Left ventricle myocardium inferior (tissue), 1 donor: ENCODE measurements at regions not wholly inside any gene's neighbourhood (a gene's known extent, or its start where the extent isn't known, plus 50 kb on each side); places are given as distances from the start of the nearest gene placed in this dataset.

Experiments used
- DNase-seq: peaks from one replicate; pipeline ENCODE4 v3.0.0-alpha.2; 2020
- H3K27ac ChIP-seq: fragments of 200-600 bp; replicated peaks from 2 replicates; pipeline ENCODE4 v1.8.0; 2021
- H3K27me3 ChIP-seq: fragments of 200-600 bp; 2 replicates; pipeline ENCODE4 v1.8.0; 2021; ENCODE audit warnings: low read depth
- H3K36me3 ChIP-seq: fragments of 200-600 bp; 2 replicates; pipeline ENCODE4 v1.8.0; 2021
- H3K4me1 ChIP-seq: fragments of 200-600 bp; 2 replicates; pipeline ENCODE4 v1.8.0; 2021
- H3K4me3 ChIP-seq: fragments of 200-600 bp; 2 replicates; pipeline ENCODE4 v1.8.0; 2021; ENCODE audit warnings: mild to moderate bottlenecking, moderate library complexity
- H3K9me3 ChIP-seq: fragments of 200-600 bp; replicated peaks from 2 replicates; pipeline ENCODE4 v1.8.0; 2021
- intact Hi-C: fragments of 100-400 bp; cut with micrococcal nuclease; formaldehyde crosslinking; loops from one replicate; pipeline ENCODE4 v1.11.0; 2022
- TF ChIP-seq, protein P1 (sequence below): fragments of 200-600 bp; IDR thresholded peaks from 2 replicates; pipeline ENCODE4 v1.8.0; 2021; ENCODE audit warnings: antibody characterized with exemption, mild to moderate bottlenecking, borderline replicate concordance
- donor health status: DM: no; HTN: yes; CAD: no; lungs with severe emphysema.

DNA sequence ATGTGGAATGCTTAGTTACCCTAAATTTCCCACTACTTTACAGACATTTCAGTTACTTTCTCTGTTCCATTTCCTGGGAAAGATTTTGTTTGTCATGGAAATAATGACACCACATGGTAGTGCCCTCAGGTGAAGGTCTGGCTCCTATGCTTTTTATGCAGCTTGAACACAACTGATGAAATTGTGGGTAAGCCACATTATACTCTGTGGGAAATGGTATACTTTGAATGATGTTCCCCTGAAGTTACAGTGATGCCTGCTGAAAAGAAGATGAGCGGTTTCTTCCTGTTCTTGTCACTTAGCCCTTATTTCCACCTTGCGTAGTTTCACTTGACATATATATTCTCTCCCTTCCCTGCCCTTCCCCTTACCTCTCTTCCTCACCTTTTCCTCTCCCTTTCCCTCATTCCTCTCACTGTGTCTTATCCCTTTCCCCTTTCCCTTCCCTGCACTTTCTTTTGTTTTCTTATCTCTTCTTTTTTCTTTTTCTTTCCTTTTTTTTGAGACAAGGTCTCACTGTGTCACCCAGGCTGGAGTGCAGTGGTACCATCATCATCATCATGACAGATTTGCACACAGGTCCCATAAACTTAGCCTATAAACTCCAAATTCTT is 280.8 kb upstream of the IL12B start:
- H3K27ac ChIP-seq, result no peak overlapping the region
- no peaks in the 10 kb centered on the region for H3K36me3 ChIP-seq
- TF ChIP-seq, protein P1, sequence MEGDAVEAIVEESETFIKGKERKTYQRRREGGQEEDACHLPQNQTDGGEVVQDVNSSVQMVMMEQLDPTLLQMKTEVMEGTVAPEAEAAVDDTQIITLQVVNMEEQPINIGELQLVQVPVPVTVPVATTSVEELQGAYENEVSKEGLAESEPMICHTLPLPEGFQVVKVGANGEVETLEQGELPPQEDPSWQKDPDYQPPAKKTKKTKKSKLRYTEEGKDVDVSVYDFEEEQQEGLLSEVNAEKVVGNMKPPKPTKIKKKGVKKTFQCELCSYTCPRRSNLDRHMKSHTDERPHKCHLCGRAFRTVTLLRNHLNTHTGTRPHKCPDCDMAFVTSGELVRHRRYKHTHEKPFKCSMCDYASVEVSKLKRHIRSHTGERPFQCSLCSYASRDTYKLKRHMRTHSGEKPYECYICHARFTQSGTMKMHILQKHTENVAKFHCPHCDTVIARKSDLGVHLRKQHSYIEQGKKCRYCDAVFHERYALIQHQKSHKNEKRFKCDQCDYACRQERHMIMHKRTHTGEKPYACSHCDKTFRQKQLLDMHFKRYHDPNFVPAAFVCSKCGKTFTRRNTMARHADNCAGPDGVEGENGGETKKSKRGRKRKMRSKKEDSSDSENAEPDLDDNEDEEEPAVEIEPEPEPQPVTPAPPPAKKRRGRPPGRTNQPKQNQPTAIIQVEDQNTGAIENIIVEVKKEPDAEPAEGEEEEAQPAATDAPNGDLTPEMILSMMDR, result no peak
- DNase-seq, result no peak
- H3K9me3 ChIP-seq, result peaks cover 6% of the 10 kb centered on the region
- no peak overlapping the region for H3K4me3 ChIP-seq
- intact Hi-C loops, result no loop called here
- peaks cover 7% of the 10 kb centered on the region for H3K4me1 ChIP-seq
- no peaks in the 10 kb centered on the region for H3K27me3 ChIP-seq

DNA sequence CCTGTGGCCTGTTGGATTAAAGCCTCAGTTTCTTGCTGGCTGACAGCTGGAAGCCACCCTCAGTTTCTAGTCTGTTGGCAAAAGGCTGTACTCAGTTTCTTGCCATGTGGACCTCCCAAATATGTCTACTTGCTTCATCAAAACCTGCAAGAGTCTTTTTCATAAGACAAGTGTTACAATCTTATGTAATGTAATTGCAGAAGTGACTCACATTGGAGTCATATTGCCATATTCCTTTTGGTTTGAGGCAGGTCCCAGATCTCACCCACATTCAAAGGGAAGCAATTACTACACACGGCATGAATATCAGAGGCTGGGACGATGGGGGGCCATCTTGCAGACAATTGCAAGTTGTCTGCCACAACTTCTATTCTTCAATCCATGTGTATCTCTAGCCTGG is 286.7 kb upstream of the IL12B start:
- H3K4me1 ChIP-seq, result peaks cover 7% of the 10 kb centered on the region
- H3K27ac ChIP-seq, result no peak overlapping the region
- no peaks in the 10 kb centered on the region for H3K36me3 ChIP-seq
- H3K9me3 ChIP-seq, result peaks cover 7% of the 10 kb centered on the region
- no peak overlapping the region for H3K4me3 ChIP-seq
- intact Hi-C loops, result no loop called here
- TF ChIP-seq, protein P1, result no peak
- DNase-seq, result no peak
- H3K27me3 ChIP-seq, result no peaks in the 10 kb centered on the region

DNA sequence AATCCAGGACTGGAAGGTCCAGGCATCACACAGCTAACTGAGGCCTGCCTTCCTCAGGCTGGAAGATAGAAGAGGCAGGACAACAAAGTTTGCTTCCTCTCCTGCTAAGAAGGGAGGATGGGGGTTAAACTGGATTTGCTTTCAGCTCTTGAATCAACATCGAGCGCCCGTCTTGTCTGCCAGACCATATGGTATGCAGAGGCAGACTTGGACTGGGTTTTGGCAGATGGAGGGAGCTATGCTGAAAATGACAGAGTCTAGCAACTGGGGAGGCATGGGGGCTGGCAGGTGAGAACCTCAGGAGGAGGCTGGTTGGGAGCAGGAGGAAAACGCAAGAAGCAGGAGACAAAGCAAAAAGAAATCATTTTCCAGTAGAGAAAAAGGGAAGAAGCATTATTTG is 289.5 kb upstream of the IL12B start:
- Histone ChIP-seq H3K27me3 (no peaks in the 10 kb centered on the region), H3K4me3 (no peak overlapping the region), H3K36me3 (no peaks in the 10 kb centered on the region), H3K27ac (no peak overlapping the region), H3K4me1 (peaks cover 7% of the 10 kb centered on the region), H3K9me3 (peaks cover 25% of the 10 kb centered on the region)
- intact Hi-C loops, result no loop called here
- no peak for DNase-seq
- TF ChIP-seq, protein P1, result no peak

DNA sequence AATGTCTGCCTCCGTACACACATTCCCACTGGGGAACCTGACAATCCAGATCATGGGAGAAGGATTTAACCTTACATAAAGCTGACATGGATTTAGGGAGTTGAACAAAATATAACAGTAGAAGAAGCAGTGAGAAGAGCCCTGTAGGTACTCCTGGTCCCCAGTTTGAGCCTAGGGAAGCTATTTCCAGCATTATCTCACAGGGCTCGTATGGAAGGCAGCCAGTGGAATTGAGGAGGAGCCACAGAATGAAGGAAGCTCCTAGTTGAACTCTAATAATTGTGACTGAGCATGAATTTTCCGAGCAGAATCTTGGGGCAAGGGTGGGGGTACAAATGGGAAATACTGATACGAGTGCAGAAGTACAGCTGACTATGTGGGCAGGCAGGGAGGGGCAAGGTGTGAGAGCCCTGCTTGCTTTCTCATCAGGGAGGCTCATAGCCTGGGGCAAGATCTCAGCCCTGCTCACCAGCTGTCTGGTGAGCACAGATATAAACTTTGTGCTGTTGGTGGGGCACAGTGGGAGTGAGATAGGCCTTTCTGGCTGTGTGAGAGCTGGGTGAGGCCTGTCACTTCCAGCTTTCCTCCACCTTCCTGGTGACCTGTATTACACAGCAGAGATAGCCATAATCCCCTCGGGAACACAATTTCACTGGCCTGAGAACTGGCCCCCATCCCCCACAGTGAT is 290.7 kb upstream of the IL12B start:
- Histone ChIP-seq H3K9me3 (peaks cover 31% of the 10 kb centered on the region), H3K4me3 (no peak overlapping the region), H3K36me3 (no peaks in the 10 kb centered on the region), H3K27me3 (no peaks in the 10 kb centered on the region), H3K27ac (peak overlapping the region; percentile 33), H3K4me1 (peaks cover 7% of the 10 kb centered on the region)
- TF ChIP-seq, protein P1, result no peak
- intact Hi-C loops, result no loop called here
- DNase-seq, result no peak

DNA sequence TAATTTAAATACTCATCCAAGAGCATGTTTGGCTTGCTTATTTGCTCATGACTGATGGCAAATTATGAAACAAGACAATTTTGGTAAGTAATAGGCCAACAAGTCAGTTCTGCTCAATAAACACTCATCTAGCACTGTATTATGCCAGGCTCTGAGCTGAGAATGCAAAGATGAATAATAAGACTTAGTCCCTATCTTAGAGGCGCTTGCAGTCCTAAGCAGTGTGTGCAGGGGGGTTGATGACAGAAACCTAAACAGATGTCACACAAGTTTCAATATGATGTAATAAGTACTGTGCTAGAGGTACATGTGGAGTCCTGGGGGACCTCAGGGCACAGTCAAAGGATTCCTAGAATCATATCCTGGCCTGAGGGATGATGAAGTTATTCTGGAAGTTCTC is 287.6 kb upstream of the ADRA1B start:
- TF ChIP-seq, protein P1, result no peak
- H3K4me1 ChIP-seq, result no peaks in the 10 kb centered on the region
- H3K27ac ChIP-seq, result no peak overlapping the region
- intact Hi-C loops, result no loop called here
- no peak overlapping the region for H3K4me3 ChIP-seq
- no peak for DNase-seq
- H3K27me3 ChIP-seq, result no peaks in the 10 kb centered on the region
- H3K36me3 ChIP-seq, result no peaks in the 10 kb centered on the region
- peaks cover 16% of the 10 kb centered on the region for H3K9me3 ChIP-seq
